ENCODE measurements at regions not wholly inside any gene's neighbourhood (a gene's known extent, or its start where the extent isn't known, plus 50 kb on each side); places are given as distances from the start of the nearest gene placed in this dataset.

GRCh38 chr4:43391069-43391468 lies 498.6 kb downstream of the GRXCR1 start:
- H3K9me3 ChIP-seq: no peaks in the 10 kb centered on the region
- H3K4me1 ChIP-seq (replicated peaks): no peaks in the 10 kb centered on the region
- 0% methylated on average over 1 of the region's 1 CpG for WGBS
- intact Hi-C loops (cut with DNase I): no loop called here
- no peak overlapping the region for H3K4me3 ChIP-seq
- H3K36me3 ChIP-seq: no peaks in the 10 kb centered on the region
- DNase-seq (ENCODE audit: low spot score): no peak
- TF ChIP-seq CTCF (IDR thresholded peaks at IDR 0.05): no peak
- TF ChIP-seq POLR2AphosphoS5 (IDR thresholded peaks at IDR 0.05): no peak
- no peak for TF ChIP-seq POLR2A (IDR thresholded peaks at IDR 0.05)
- H3K27ac ChIP-seq: no peak overlapping the region
- no peaks in the 10 kb centered on the region for H3K27me3 ChIP-seq (replicated peaks; ENCODE audit: insufficient read depth)

GRCh38 chr4:43394976-43395375 lies 502.5 kb downstream of the GRXCR1 start:
- Histone ChIP-seq H3K27ac (no peak overlapping the region), H3K9me3 (no peaks in the 10 kb centered on the region), H3K4me1 (replicated peaks) (no peaks in the 10 kb centered on the region), H3K27me3 (replicated peaks; ENCODE audit: insufficient read depth) (no peaks in the 10 kb centered on the region), H3K4me3 (no peak overlapping the region), H3K36me3 (no peaks in the 10 kb centered on the region)
- intact Hi-C loops (cut with DNase I): no loop called here
- DNase-seq (ENCODE audit: low spot score): no peak
- no peak for TF ChIP-seq POLR2A (IDR thresholded peaks at IDR 0.05)
- TF ChIP-seq CTCF (IDR thresholded peaks at IDR 0.05): no peak
- TF ChIP-seq POLR2AphosphoS5 (IDR thresholded peaks at IDR 0.05): no peak
- WGBS: 61% methylated on average over 3 of the region's 3 CpGs

- no peaks in the 10 kb centered on the region for H3K27me3 ChIP-seq (replicated peaks; ENCODE audit: insufficient read depth)
- intact Hi-C loops (cut with DNase I): no loop called here
- H3K4me1 ChIP-seq (replicated peaks): no peaks in the 10 kb centered on the region
- no peak for DNase-seq (ENCODE audit: low spot score)
- no peaks in the 10 kb centered on the region for H3K9me3 ChIP-seq
- TF ChIP-seq POLR2AphosphoS5 (IDR thresholded peaks at IDR 0.05): no peak
- TF ChIP-seq POLR2A (IDR thresholded peaks at IDR 0.05): no peak
- TF ChIP-seq CTCF (IDR thresholded peaks at IDR 0.05): no peak
- H3K4me3 ChIP-seq: no peak overlapping the region
- H3K27ac ChIP-seq: no peak overlapping the region
- H3K36me3 ChIP-seq: no peaks in the 10 kb centered on the region
- 81% methylated on average over 3 of the region's 3 CpGs for WGBS
Measured at GRCh38 chr4:43399726-43400125, 507.2 kb downstream of the GRXCR1 start.

GRCh38 chr4:43402393-43402792 lies 509.9 kb downstream of the GRXCR1 start:
- intact Hi-C loops (cut with DNase I): no loop called here
- no peak for TF ChIP-seq POLR2A (IDR thresholded peaks at IDR 0.05)
- no peak for TF ChIP-seq POLR2AphosphoS5 (IDR thresholded peaks at IDR 0.05)
- TF ChIP-seq CTCF (IDR thresholded peaks at IDR 0.05): no peak
- H3K4me3 ChIP-seq: no peak overlapping the region
- H3K27me3 ChIP-seq (replicated peaks; ENCODE audit: insufficient read depth): no peaks in the 10 kb centered on the region
- no peak for DNase-seq (ENCODE audit: low spot score)
- no peaks in the 10 kb centered on the region for H3K36me3 ChIP-seq
- H3K9me3 ChIP-seq: no peaks in the 10 kb centered on the region
- WGBS: 94% methylated on average over 1 of the region's 1 CpG
- H3K27ac ChIP-seq: no peak overlapping the region
- H3K4me1 ChIP-seq (replicated peaks): no peaks in the 10 kb centered on the region

GRCh38 chr4:43410636-43411035 lies 518.1 kb downstream of the GRXCR1 start:
- DNase-seq (ENCODE audit: low spot score): no peak
- TF ChIP-seq POLR2AphosphoS5 (IDR thresholded peaks at IDR 0.05) (no peak), CTCF (IDR thresholded peaks at IDR 0.05) (no peak), POLR2A (IDR thresholded peaks at IDR 0.05) (no peak)
- WGBS: 93% methylated on average over 9 of the region's 9 CpGs
- H3K36me3 ChIP-seq: no peaks in the 10 kb centered on the region
- no peaks in the 10 kb centered on the region for H3K9me3 ChIP-seq
- intact Hi-C loops (cut with DNase I): no loop called here
- no peak overlapping the region for H3K27ac ChIP-seq
- H3K27me3 ChIP-seq (replicated peaks; ENCODE audit: insufficient read depth): no peaks in the 10 kb centered on the region
- no peak overlapping the region for H3K4me3 ChIP-seq
- no peaks in the 10 kb centered on the region for H3K4me1 ChIP-seq (replicated peaks)
